Left renal pelvis (tissue), 4 donors: ENCODE measurements at regions not wholly inside any gene's neighbourhood (a gene's known extent, or its start where the extent isn't known, plus 50 kb on each side); places are given as distances from the start of the nearest gene placed in this dataset.

Experiments
- DNase-seq, 4 donors: peaks; one replicate each; pipeline ENCODE4 v3.0.0-alpha.2; 2013; ENCODE audit warnings: low read depth in 4 of 4, low spot score in 3 of 4

DNA sequence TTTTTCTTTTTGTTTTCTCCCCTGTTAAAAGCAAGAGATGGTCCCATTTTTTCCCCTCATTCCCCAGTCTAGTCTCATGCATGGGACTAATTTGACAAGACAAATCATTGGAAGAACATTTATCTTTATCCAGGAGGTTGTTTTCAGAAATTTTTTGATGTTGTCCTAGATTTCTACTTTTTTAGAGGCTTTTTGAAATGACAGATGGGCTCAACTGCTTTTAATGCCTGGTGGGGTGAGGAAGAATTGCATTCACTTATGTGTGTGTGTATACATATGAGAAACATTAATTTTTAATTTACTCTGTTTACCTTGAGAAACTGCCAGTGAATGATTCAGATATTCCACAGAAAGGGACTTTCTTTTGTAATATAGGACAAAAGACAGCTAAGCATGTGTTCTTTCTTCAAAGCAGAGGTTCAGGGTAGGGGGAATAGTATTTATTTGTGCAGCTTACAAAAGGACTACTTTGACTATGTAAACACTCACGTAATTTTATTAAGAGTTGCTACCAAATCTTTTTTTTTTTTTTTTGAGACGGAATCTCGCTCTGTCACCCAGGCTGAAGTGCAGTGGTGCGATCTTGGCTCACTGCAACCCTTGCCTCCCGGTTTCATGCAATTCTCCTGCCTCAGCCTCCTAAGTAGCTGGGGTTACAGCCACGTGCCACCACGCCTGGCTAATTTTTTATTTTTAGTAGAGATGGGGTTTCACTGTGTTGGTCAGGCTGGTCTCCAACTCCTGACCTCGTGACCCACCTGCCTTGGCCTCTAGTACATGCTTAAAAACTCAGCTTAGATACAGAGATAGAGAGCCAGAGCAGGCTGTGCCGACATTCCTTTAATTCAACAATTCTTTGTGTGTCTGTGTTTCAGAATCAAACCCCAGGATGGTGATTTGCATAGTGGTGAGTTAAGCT lies 130.1 kb upstream of the RARB start:
- no peak for DNase-seq

DNA sequence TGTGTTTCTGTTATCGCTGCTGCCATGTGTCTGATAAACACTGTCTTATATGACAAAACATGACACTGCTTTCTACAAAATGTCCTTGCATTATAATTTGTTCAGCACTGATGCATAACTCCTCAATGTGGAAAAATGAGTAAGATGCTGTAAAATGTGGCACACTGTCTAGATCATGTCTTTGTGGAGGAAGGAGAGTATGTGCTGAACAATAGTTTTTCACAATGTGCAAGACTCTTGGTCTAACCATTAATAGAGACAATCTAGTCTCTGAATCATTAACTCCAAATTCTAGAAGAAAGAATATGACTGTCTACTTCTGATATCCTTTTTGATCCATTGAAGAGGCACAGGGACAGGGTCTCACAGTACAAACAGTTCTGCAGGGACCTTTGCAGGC lies 127.9 kb upstream of the RARB start:
- DNase-seq: no peak

DNA sequence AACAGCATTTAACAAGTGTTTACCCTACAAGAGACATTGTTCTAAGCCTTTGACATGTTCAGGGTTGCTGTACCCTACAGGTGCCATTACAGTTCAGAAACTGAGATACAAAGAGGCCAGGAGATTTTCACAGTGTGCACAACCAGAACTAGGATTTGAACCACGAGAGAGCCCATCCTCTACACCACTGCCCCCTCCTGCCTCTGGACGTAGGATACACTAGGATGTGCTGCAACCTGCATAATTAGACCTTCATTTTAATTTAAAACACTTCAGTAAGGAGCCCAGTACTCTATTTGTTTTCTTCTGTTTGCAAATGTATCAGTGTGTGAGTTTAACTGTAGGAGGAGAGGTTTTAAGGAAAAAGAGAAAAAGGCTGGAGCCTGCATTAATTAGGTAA lies 123.1 kb upstream of the RARB start:
- no peak for DNase-seq

DNA sequence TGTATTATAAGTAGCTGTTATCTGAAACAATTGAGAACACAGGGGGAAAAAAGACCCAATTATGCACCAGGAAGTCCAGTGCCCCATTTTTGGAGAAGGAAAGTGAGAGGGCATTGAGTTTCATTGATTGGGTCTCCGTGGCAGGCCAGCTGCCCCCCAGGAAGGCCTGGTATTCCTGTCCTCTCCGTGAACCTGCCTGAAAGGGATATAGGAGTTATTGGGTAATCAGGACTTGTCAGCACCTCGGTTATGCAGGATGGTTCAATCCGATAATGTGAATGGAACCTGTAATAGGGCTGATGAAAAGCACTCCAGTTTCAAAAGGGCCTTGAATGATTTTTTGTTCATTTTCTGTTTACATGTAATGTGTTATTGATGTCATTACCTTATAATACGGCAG lies 122.0 kb upstream of the RARB start:
- DNase-seq: no peak

DNA sequence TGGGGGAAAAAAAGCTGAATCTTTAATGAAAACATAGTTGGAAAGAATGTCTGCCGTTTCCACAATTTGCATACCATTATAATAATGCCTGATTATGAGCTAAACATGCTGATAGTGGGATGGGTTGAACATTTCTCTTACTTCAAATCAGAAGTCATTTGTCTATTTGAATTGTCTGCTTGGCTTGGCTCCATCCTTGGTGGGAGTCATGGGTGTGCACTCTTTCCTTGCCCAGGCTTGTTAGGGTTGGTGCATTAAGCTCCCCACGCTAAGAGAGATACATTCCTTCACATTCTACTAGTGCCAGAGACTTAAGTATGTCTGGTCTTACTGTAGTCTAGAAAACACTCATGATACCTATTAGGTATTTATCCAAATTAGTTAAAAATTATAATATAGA lies 121.4 kb upstream of the RARB start:
- no peak for DNase-seq

DNA sequence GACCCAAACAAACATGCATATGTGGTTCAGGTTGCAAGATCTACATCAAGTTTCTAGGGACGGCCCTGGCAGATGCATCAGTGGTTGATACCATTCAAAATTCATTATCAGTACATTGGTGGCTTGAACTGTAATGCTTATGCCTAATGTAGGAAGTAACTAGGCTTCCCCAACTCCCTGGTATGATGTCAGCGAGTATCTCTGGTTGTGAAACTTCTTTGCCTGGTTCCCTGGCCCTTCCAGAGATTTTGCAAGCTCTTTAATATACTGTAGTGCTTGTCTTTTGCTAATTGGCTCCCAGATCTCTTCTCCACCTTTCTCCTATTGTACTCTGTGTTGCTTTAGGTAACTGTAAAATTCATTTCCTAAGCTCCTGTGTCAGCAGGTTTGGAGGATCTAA lies 114.8 kb upstream of the RARB start:
- no peak for DNase-seq

DNA sequence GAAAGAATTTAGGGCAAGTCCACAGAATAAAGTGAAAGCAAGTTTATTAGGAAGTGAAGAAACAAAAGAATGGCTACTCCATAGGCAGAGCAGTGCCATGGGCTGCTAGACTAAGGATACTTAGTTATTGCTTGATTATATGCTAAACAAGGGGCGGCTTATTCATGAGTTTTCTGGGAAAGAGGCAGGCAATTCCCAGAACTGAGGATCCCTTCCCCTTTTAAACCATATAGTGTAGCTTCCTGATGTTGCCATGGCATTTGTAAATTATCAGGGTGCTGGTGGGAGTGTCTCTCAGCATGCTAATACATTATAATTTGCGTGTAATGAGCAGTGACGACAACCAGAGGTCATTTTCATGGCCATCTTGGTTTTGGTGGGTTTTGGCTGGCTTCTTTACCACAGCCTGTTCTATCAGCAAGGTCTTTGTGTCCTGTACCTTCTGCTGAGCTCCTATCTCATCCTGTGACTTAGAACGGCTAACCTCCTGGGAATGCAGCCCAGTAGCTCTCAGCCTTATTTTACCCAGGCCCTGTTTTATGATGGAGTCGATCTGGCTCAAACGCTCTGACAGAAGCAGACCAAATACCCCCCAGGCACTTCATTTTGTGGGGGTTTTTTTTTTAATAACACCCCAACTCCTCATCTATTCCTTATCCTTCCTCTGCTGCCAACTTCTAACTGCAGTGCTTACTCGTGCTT lies 103.0 kb upstream of the RARB start:
- no peak for DNase-seq

DNA sequence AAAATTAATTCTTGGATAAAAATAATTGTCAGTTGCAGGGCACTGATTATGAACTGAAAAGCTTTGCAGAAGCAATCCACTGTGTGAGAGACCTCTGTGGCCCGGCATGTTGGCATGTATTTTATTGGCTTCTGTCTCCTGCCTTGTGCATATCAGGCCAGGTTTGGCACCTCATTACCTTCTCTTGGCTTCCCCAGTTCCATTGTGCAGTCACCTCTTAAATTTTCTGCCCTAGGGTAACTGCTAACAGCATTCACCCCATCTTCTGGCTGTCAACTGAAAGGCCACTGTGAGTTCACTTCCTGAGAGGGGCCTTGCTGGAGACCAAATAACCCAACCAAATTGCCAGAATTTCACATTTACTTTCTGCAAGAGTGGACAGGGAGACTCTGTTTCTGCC lies 92.7 kb upstream of the RARB start:
- DNase-seq: no peak

DNA sequence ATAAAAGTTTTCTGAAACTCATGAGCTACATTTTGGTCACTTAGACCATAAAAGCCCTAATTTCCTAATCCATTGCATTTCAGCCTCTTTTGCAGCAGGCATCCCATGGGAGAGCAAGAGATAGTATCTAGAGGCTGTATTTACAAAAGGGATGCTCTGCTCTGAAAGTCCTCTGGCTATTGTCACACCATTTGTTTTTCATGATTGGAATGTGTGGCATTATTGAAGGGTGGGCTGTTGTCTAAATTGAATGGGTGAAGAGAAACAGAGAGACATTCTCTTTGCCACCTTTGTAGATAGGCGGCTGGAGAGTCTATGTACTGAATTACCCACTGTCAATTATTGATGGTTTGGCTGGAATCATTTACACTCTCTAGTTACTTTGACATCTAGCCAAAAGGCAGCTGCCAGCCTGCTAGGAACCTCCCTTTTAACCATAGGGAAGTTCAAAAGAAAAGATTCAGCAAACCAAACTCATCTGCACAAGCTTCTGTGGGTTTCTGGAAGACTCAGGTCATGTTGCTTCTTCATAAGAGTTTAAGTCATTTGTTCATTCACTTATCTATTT lies 89.8 kb upstream of the RARB start:
- DNase-seq: no peak

DNA sequence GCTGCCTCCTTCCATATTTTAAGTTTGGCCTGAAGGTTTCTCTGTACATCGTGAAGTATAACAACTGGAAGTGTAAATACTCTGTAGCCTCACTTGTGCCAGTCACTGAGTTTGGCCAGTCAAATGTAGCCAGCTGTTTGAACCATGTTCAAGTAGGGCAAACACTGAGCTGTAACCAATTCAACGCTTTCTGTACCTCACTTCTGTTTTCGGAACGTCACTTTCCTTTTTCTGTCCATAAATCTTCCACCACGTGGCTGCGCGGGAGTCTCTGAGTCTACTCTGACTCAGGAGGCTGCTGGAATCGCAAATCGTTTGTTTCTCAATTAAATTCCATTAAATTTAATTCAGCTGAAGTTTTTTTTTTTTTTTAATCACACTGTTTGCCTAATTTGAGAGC lies 88.8 kb upstream of the RARB start:
- DNase-seq: no peak

DNA sequence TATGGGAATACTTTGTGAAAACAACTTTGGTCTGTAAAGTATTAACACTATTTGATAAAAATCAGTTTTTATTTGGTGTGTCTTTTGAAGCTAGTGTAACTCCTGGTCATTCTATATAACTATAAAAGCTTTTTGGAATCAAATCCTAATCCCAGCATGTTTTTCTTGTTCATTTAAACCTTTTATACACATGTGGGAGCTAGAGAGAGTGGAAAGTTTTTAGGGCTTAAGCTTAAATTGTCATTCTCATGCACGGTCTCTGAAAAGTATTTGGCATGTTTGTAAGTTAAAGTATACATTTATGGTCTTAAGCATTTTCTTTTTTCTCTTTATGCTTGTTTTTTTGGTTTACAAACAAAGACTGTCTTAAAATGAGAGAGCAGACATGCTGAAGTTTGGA lies 83.4 kb upstream of the RARB start:
- no peak for DNase-seq

DNA sequence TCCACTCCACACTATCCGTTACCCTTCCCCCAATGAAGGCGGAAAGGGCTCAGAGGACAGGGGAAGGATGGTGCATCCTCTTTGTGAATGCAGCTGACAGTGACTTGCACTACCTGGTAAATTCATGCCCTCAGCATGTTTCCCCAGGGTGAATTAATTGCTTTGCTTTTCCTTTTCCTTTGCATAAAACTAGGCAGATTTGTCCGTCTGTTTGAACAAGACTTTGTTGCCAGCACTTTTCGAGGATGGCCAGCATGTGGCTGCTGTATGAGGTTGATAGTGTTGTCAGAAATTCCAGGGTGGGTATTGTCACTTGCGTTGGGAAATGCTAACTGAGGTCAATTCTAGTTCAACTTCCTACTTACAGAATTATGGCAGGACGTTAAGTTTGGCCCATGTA lies 79.0 kb upstream of the RARB start:
- no peak for DNase-seq

DNA sequence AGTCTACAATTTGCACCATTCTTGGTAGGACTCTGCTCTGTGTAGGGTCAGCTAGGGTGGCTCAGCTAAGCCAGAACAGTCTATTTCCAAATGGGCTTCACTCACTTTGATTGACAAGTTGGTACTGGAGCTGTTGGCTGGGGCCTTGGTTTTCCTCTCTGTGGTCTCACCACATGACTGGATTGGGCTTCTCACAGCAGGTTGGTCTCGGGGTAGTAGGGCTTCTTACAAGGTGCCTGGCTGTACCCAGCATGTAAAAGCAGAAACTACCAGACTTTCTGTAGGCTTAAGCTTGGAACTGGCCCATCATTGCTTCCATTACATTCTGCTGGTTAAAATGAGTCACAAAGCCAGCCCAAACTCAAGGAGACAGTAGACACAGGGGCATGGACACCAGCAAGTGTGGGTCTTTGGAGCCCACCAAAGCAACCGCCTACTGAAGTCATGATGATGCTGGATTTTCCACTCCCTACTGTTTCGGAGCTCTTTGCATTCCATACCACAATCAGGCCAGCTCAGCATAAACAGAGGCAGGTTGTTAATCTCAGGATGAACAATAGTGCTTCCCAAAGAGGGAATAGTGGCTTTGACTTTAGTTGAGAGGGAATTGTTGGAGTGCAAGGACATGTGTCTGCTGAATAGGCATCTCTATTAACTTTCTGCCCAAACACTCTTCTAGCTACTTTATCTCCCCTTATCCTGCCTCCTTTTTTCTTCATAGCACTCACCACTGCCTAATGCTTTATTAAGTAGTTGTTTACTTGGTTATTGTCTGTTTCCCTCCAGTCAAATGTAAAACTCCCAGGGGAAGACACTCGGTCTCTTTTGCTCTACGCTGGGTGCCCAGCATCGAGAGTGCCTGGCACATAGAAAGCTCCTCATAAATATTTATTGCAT lies 78.0 kb upstream of the RARB start:
- no peak for DNase-seq

DNA sequence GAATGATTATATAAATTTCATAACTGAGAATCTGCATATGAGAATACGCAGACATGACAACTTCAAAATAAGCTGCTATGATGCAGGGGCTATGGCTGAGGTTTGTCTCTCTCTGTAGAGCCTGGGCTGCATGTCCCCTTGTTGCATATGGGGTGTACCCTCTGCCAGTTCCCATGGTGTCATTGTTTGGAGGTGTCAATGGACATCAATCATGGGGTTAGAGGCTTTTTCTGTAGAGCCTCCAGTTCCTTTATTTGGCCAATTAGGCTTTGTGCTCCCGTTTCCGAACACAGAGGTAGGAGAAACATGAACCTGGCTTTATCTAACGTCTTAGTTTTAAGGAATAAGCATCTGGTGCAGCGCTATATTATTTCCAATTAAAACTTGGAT lies 77.3 kb upstream of the RARB start:
- no peak for DNase-seq

DNA sequence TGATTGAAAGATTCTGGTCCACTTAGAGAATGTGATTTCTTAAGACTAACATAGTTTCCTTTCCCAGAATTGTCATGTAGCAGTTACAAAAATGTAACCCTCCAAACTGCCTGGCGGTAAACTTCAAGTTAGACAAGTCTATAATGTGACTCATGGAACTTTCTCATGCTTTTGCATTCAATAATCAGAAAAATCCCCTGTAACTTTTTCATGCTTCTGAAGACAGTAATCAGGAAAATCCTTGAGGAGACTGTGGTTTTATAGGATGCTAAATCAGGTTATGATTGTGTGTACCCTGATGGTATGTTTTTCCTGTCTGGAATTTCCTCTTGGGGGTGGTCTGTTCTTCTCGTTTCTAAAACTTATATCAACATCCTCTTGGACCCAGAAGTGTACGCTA lies 74.0 kb upstream of the RARB start:
- no peak for DNase-seq

DNA sequence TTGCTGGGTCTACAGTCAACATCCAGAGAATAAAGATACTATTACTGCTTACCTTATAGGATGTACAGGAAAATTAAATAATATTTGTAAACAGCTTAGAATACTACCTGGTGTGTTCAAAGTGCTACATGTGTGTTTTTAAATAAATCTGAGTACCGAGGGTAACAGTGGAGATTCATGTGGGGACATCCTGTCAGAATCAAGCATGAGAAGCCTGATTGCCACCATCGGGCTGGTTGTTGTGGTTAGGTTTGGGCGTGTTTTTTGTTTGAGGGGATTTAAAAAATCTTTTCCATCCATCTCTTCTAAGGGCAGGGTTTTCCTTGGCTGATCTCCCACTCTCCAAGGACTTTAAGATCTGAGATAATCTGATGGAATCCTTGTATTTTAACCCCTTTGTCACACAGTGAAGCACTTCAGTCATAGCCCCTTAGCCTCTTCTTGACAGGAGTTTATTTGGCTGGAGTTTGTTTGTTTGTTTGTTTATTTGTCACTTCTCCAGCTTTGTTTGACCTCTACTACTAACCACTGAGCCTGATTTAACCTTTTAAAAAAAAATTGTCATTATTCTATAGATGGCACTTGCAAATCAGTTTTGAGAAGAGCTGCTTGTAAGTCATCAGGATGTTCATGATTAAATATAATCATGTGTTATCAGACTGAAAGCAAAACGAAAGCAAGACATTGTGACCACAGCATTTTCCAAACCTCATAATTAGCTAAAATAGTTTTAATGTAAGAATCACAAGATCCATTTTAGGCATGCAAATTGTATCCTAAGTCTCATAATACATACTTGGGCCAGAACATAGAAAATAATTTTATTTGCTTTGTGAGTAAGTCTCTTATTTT lies 72.8 kb upstream of the RARB start:
- DNase-seq: no peak

DNA sequence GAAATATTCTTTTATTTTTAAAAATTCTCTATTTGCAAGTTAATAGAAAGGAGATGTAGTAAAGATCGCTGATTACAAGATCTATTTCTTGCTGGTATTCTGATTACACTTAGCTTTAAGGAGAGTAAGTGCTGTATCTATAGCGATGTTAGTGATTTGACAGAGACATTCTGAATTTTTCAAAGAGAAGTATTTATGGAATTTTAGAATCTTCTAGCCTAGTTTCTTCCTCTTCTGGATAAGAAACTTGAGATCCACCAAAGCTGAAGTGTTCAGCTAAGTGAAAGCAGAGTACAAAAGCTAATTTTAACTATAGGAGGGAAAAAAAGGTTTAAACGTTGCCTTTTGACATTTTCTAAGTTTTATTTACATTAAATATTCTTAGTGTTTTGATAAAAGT lies 72.1 kb upstream of the RARB start:
- DNase-seq: no peak

DNA sequence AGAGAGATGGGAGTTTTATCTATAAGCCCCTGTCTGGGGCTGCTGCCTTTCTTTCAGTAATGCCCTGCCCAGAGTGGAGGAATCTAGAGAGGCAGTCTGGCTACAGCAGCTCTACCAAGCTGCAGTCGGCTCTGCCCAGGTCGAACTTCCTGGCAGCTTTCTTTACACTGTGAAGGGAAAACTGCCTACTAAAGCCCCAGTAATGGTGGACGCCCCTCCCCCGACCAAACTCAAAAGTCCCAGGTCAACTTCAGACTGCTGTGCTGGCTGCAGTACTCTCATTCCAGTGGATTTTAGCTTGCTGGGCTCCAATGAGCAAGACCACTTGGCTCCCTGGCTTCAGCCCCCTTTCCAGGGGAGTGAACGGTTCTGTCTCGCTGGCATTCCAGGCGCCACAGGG lies 65.9 kb upstream of the RARB start:
- no peak for DNase-seq

DNA sequence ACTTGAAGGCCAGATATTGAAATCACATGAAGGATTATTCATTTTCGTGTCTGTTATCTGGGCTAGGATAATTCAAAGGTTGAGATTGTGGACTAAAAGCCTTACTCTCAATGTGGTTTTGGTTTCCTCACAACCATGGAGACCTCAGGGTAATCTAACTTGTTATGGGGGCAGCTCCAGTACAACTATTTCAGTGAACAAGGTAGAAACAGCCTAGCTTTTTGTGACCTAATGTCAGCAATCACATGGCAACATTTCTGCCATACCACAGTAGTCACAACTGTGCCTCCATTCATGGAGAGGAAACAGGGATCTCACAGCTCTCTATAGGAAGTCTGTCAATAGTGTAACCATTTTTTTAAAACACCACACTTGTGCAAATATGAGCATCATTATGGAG lies 62.4 kb upstream of the RARB start:
- DNase-seq: no peak

DNA sequence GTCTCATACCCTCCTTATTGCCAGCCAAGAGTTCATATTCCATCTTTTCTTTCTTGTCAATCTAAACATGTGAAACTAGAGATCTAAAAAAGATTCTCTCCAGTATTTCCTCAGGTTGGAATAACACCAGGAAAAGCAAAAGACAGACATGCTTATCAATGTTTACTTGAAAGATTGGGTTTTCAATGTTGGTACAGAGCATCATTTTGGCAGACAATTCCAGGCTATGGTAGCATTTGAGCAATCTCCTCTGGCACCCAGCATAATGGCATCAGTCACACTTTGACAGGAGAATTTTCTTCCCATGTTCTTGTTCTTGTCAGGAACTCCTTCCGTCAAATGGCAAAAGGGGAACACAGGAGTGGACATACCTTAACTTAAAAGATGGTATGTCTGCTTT lies 61.0 kb upstream of the RARB start:
- DNase-seq: no peak
